ENCODE measurements at regions not wholly inside any gene's neighbourhood (a gene's known extent, or its start where the extent isn't known, plus 50 kb on each side); places are given as distances from the start of the nearest gene placed in this dataset.
"Not testable (repeated sequence)": the region's sequence is repeated elsewhere in the genome, so short reads cannot be mapped to it uniquely, and the experiment has no call there.

DNA sequence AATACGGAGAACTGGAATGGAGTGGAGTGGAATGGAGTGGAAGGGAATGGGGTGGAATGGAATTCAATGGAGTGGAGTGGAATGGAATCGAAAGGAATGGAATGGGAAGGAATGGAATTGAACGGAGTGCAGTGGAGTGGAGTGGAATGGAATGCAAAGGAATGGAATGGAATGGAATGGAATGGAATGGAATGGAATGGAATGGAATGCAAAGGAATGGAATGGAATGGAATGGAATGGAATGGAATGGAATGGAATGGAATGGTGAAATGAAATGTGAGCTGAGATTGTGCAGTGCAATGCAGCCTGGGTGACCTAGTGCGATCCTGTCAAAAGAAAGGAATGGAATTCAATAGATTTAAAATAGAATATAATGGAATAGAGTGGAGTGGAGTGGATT is 357.3 kb upstream of the WSB1 start:
- not testable (repeated sequence) for H3K27ac ChIP-seq

DNA sequence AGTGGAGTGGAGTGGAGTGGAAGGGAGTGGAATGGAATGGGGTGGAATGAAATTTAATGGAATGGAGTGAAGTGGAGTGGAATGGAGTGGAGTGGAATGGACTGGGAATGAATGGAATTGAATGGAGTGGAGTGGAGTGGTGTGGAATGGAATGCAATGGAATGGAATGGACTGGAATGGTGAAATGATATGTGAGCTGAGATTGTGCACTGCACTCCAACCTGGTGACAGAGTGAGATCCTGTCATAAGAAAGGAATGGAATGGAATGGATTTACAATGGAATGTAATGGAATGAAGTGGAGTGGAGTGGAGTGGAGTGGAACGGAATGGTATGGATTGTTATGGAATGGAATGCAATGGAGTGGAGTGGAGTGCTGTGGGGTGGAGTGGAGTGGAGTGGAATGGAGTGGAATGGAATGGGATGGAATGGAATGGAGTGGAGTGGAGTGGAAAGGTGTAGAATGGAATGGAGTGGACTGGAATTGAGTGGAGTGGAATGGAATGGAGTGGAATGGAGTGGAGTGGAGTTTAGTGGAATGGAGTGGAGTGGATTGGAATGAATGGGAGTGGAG is 356.1 kb upstream of the WSB1 start:
- not testable (repeated sequence) for H3K27ac ChIP-seq

DNA sequence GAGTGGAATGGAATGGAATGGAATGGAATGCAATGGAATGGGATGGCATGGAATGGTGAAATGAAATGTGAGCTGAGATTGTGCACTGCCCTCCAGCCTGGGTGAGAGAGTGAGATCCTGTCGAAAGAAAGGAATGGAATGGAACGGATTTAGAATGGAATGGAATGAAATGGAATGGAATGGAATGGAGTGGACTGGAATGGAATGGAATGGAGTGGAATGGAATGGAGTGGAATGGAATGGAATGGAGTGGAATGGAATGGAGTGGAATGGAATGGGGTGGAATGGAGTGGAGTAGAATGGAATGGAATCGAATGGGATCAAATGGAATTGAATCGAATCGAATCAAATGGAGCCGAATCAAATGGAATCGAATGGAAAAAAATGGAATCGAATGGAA is 354.2 kb upstream of the WSB1 start:
- not testable (repeated sequence) for H3K27ac ChIP-seq

DNA sequence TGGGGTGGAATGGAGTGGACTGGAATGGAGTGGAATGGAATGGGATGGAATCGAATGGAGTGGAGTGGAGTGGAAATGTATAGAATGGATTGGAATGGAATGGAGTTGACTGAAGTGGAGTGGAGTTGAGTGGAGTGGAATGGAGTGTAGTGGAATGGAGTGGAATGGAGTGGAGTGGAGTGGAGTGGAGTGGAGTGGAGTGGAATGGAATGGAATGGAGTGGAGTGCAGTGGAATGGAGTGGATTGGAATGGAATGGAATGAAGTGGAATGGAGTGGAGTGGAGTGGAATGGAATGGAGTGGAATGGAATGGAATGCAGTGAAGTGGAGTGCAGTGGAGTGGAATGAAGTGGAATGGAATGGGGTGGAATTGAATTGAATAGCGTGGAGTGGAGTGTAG is 353.3 kb upstream of the WSB1 start:
- not testable (repeated sequence) for H3K27ac ChIP-seq

DNA sequence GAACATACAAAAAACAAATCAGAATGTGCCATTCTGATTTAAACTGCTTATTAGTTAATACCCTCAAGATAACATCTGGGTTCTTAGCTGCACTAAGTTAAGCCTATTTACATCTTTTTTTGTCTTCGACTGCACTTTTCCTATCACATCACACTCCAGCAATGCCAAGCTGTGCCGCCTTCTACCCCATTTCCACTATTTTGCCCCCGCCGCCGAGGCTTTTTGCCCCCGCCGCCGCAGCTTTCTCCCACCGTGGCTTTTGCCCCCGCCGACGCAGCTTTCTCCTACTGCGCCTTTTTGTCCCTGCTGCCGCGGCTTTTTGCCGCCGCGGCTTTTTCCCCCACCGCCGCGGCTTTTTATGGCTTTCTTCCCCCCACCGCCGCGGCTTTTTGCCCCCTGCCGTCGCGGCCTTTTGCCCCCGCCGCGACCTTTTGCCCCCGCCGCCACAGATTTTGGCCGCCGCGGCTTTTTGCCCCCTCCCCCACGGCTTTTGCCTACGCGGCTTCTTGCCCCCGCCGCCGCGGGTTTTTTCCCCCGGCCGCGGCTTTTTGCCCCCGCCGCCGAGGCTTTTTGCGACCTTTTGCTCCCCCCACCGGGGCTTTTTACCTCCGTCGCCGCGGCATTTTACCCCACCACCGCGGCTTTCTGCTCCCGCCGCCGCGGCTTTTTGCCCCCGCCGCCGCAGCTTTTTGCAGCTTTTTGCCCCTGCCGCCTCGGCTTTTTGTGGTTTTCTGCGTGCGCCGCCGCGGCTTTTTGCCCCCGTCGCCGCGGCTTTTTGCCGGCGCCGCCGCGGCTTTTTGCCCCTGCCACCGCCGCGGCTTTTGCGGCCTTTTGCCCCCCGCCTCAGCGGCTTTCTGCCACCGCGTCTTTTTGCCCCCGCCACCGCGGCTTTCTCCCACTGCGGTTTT is 331.4 kb upstream of the WSB1 start:
- no peak overlapping the region for H3K27ac ChIP-seq
- no peak for TF ChIP-seq ZFX (IDR thresholded peaks at IDR 0.05)
- TF ChIP-seq, protein P1, sequence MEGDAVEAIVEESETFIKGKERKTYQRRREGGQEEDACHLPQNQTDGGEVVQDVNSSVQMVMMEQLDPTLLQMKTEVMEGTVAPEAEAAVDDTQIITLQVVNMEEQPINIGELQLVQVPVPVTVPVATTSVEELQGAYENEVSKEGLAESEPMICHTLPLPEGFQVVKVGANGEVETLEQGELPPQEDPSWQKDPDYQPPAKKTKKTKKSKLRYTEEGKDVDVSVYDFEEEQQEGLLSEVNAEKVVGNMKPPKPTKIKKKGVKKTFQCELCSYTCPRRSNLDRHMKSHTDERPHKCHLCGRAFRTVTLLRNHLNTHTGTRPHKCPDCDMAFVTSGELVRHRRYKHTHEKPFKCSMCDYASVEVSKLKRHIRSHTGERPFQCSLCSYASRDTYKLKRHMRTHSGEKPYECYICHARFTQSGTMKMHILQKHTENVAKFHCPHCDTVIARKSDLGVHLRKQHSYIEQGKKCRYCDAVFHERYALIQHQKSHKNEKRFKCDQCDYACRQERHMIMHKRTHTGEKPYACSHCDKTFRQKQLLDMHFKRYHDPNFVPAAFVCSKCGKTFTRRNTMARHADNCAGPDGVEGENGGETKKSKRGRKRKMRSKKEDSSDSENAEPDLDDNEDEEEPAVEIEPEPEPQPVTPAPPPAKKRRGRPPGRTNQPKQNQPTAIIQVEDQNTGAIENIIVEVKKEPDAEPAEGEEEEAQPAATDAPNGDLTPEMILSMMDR (conservative IDR thresholded peaks at IDR 0.05): no peak

DNA sequence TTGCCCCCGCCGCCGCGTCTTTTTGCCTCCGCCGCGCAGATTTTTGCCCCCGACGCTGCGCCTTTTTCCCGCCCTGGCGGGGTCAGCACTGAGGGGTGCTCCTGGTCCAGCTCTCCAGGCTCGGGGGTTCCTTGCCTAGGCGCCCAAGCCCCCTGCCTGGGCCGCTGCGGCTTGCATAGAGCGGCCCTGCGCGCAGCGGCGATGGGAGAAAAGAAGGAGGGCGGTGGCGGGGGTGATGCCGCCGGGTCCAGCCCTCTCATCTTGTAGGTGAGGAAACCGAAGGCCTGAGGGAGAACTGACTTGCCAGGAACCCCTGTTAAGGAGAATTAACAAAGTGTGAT is 330.8 kb upstream of the WSB1 start:
- no peak for TF ChIP-seq ZFX (IDR thresholded peaks at IDR 0.05)
- TF ChIP-seq, protein P1 (conservative IDR thresholded peaks at IDR 0.05): no peak

DNA sequence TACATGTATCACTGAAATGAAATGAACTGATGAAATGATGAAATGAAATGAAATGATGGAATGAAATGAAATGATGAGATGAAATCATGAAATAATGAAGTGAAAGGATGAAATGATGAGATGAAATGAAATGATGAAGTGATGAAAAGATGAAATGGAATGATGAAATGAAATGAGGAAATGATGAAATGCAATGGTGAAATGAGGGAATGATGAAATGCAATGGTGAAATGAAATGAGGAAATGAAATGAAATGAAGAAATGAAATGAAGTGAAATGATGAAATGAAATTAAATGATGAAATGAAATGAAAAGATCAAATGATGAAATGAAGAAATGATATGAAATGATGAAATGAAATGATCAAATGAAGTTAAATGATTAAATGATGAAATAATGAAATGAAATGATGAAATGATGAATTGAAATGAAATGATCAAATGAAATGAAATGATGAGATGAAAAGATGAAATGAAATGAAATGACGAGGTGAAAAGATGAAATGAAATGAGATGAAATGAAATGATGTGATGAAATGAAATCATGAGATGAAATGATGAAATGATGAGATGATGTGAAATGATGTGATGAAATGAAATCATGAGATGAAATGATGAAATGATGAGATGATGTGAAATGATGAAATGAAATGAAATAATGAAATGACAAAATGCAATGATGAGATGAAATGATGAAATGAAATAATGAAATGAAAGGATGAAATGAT is 327.9 kb upstream of the WSB1 start:
- H3K27ac ChIP-seq: not testable (repeated sequence)

More for the DNA sequence above, 330.8 kb upstream of the WSB1 start:
- no peak overlapping the region for H3K27ac ChIP-seq

DNA sequence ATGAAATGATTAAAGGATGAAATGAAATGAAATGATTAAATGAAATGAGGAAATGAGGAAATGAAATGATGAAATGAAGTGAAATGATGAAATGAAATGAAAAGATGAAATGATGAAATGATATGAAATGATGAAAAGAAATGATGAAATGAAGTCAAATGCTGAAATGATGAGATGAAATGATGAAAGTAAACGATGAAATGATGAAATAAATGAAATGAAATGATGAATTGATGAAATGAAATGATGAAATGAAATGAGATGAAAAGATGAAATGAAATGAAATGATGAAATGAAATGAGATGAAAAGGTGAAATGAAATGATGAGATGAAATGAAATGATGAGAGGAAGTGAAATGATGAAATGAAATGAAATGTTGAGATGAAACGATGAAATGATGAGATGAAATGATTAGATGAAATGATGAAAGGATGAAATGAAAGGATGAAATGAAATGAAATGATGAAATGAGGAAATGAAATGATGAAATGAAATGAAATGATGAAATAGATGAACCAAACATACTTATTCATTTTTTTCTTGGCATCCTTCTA is 327.2 kb upstream of the WSB1 start:
- not testable (repeated sequence) for H3K27ac ChIP-seq

DNA sequence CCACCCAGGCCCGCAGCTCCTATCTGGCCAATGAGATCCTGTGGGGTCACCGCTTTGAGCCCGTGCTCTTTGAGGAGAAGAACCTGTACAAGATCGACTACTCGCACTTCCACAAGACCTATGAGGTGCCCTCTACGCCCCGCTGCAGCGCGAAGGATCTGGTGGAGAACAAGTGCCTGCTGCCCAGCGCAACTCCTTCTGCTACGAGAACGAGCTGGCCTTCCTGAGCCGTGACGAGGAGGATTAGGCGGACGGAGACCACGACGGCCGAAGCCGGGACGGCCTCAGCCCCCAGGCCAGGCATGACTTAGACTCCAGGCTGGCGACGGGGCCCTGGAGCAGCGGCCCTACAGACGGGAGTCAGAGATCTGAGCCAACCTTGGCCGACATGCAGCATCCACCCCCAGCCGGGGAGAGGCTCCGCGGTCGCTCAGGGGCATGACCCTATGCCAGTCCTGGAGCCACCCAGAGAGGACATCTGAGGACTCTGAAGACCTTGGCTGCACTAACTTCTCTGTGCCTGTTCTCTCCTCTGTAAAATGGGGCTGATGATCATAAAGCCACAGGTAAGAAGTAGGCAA is 312.0 kb upstream of the WSB1 start:
- H3K27ac ChIP-seq: not testable (repeated sequence)

DNA sequence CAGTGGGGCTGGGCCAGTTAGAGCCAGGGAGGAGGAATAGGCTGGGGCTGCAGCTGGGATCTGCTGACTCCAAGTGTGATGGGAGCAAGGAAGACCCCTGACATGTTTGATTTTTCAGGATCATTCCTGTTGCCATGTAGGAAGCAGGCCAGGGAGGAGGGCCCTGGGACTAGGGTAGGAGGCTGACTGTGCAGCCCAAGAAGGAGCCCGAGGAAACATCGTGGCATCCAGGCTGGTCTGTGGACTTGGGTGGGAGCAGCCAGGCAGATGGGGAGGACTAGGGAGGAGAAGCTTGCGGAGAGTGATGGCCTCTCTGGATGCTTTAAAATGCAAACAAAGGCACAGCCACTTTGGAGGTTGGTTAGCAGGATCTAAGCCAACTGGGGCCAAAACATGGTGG is 311.4 kb upstream of the WSB1 start:
- not testable (repeated sequence) for H3K27ac ChIP-seq

DNA sequence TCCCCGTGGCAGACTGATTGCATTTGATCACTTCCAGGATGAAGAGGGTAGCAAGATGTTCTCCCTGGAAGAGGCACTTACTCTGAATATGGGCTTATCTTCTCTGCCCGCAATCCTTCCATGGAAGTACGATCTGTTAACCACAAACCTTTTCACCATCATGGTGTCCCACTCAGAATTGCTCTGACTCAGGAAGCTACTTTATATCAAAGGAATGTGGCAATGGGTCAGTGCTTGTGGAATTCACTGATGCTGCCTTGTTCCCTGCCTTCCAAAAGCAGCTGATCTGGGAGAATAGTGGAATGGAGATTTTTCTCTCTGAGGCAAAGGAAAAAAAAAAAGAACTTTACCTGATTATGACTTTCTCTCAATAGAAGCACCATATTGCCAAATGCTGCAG is 306.1 kb upstream of the WSB1 start:
- H3K27ac ChIP-seq: not testable (repeated sequence)

DNA sequence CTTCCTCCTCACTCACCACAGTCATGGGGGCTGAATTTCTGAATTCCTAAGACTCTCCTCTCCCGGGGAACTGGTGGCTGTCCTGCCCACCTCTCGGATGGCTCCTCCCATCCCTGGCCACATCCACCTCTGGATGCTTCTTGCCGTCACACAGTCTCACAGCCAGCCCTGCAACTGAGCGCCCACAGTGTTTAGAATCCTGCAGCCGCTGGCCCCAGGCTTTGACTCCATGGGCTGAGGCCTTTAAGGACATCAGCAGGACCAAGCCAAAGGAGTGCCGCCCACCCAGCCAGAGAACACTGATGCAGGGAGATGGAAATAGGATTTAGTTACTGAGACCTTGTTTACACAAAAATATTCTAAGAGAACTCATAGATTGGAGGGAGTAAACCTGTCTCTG is 299.3 kb upstream of the WSB1 start:
- H3K27ac ChIP-seq: not testable (repeated sequence)

DNA sequence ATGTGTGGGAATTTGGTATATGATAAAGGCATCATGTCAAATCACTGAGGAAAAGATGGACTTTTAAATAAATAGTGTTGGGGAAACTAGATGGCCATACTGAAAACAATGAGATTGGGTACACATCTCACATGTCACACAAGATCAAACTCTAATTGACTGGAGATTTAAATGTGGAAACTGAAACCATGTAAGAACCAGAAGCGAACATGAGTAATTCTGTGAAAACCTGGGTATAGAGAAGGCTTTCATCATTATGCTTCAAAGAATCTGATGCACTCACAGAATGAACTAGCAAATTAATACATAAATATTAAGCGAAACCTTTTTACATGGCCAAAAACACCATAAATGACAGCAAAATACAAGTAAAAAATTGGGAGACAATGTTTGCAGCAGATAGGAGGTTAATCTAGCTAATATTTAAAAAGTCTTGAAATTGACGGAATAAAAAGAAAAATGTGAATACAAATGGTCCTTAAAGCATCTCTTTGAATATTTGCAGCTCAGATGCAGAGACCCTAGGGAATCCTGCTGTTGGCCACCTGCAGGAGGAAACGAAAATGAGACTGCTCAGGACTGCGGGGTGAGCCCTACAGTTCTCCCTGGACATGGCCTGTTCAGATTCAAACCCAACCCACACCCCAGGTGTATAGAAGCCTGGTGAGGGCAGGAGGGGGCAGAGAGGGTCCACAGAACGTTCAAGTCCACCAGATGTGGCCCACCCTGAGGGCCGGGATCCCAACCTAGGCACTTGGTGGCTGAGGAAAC is 297.6 kb upstream of the WSB1 start:
- not testable (repeated sequence) for H3K27ac ChIP-seq

All from C4-2B (cell line).